ENCODE measurements at regions not wholly inside any gene's neighbourhood (a gene's known extent, or its start where the extent isn't known, plus 50 kb on each side); places are given as distances from the start of the nearest gene placed in this dataset.

DNA sequence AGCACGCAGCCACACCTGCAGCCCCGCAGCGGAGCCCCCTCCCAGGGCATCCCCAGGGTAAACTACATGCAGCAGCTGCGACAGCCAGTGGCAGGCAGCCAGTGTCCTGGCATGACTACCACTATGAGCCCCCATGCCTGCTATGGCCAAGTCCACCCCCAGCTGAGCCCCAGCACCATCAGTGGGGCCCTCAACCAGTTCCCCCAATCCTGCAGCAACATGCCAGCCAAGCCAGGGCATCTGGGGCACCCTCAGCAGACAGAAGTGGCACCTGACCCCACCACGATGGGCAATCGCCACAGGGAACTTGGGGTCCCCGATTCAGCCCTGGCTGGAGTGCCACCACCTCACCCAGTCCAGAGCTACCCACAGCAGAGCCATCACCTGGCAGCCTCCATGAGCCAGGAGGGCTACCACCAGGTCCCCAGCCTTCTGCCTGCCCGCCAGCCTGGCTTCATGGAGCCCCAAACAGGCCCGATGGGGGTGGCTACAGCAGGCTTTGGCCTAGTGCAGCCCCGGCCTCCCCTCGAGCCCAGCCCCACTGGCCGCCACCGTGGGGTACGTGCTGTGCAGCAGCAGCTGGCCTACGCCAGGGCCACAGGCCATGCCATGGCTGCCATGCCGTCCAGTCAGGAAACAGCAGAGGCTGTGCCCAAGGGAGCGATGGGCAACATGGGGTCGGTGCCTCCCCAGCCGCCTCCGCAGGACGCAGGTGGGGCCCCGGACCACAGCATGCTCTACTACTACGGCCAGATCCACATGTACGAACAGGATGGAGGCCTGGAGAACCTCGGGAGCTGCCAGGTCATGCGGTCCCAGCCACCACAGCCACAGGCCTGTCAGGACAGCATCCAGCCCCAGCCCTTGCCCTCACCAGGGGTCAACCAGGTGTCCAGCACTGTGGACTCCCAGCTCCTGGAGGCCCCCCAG lies 254.1 kb downstream of the GLI2 start:
- H3K4me3 ChIP-seq = no peak overlapping the region
- H3K27ac ChIP-seq = no peak overlapping the region

DNA sequence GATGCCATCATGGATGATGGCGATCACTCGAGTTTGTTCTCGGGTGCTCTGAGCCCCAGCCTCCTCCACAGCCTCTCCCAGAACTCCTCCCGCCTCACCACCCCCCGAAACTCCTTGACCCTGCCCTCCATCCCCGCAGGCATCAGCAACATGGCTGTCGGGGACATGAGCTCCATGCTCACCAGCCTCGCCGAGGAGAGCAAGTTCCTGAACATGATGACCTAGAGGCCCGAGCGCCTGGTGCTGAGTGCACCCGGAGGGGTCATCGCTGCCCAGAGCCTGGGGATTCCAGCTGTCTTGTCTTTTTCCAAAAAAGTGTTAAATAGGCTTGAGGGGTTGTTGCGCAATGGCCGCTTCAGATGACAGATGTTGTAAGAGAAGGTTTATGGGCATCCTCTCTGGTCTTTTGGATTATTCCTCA lies 254.8 kb downstream of the GLI2 start:
- no peak overlapping the region for H3K27ac ChIP-seq
- no peak overlapping the region for H3K4me3 ChIP-seq

DNA sequence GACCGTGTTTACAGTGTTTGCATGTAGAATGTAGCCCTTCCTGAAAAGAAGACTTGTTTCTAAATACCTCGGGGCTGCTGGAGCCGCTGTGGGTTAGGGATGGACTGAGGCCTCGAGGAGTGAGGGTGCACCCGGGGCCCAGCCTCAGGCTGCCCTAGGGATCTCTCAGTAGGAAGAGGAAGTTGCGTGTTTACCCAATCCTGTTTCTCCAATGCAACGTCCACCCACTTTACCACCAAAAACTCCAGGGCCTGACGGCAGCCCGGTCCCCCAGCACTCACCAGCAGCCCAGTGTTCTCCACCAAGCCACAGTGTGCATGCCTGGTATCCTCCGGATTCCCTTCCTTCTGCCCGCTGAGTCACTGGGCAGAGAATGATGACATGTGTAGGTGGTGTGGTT lies 255.8 kb downstream of the GLI2 start:
- Histone ChIP-seq H3K27ac (no peak overlapping the region), H3K4me3 (no peak overlapping the region)

DNA sequence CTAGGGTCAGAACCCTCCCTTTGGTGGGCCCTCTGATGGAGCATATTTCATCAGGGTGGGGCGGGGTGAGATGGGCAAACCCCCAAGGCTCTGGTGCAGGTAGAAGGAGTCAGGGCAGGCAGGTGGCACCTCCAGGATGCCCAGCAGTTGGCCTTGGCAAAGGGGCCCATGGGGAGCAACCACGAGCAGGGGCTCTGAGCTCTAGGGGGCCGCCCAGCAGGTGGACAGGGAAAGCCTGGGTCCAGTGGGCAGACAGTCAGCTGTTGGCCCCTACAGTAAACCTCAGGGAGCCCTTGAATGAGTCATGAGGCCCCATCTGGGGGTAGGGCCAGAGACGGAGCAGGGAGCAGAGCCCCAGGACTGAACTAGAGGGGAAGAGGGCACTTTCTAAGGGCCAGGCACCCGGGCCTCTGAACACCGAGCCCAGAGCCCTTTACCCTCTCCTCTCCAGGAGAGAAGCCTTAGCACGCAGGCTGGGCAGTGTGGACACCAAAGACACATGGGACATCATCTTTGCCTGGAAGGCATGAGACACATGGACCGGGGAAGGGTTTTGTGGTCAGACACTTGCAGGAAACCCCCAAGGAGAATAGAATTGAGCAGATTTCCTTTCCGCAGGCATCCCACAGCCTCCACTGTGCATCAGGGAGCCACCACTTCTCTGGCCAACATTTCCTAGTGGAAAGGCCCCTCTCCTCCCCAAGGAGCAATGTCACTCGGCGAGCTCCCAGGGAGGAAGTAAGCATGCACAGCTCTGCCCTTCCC lies 257.3 kb downstream of the GLI2 start:
- no peak overlapping the region for H3K27ac ChIP-seq

DNA sequence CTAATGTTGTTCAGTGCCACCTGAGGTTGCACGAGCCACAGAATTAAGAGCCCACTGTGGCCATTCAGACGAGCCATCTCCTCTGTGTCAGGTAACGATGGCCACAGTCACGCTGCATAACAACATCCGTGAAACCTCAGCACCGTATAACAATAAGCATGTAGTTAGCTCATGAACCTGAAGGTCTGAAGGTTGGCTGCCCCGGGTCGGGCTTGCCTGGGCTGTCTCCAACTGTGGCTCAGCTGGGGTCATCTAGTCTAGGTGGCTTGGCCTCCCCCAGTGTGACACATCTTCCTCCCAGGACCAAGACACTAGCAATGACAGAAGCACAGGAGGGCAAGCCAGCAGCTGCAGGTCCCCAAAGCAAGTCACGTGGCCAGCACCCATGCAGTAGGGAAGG lies 258.0 kb downstream of the GLI2 start:
- no peak overlapping the region for H3K27ac ChIP-seq
- H3K4me3 ChIP-seq = no peak overlapping the region

More for the DNA sequence above, 257.3 kb downstream of the GLI2 start:
- H3K4me3 ChIP-seq = no peak overlapping the region

DNA sequence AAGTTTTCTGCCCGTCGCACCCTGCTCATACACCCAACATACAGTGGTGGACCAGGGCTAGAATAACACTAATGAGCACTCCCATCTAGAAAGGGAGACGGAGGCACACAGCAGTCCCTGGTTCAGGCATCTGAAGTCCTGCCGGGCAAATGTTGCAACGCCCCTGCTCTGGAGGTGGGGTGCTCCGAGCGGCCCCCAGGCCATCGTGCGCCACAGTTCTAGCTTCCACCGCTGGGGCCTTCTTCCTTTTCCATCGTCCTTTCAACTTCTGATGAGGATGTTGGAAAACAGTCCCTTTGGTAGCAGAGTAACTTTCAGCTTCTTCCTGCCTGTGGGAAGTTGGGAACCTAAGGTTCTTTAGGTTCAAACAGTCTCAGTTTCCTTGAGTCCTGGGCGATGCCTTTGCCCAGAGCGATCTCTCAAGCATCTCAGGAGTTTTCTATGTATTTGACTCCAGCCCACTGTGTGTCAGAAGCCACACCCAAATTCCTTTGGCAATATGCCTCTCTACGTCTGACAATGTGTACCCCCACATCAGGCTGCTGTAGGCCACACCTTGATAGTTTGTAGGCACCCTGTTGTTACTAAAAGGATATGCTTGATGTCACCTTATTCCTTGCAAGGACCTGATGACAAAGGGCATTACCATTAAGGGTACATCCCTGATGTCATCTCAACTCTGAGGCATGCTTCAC lies 258.8 kb downstream of the GLI2 start:
- H3K4me3 ChIP-seq = no peak overlapping the region
- no peak overlapping the region for H3K27ac ChIP-seq

DNA sequence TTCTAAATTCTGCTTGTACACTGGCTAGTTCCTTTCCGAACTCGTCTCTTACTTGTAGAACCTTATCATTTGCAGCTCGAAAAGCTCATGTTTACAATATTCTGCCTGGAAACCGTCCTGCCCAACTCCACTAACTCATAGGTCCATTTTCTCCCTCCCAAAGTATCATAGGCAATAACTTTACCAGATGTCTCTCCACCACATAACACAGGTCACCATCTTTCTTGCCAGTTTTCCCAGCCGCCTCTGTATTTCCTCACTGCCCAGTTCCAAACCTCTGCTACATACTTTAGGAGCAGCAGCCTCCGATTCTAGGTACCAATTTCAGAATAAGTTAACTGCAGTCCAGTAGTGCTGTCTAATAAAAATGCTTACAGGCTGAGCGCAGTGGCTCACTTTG lies 259.5 kb downstream of the GLI2 start:
- H3K4me3 ChIP-seq = no peak overlapping the region
- no peak overlapping the region for H3K27ac ChIP-seq

DNA sequence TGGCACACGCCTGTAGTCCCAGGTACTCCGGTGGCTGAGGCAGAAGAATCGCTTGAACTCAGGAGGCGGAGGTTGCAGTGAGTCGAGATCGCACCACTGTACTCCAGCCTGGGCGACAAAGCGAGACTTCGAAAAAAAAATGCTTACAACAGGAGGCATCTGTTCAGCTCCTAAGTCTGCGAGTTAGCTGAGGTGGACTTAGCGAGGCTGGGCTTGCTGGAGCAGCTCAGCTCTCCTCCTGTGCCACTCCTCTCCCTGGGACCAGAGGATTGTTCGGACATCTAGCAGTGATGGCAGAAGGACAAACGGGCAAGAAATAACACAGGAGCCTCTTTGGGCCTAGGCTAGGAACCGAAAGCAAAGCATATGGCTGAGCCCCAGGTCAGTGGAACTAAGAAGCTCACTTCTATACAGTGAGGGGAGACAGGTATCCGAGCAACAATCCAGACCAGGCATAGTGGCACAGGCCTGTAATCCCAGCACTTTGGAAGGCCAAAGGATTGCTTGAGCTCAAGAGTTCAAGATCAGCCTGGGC lies 260.1 kb downstream of the GLI2 start:
- Histone ChIP-seq H3K4me3 (no peak overlapping the region), H3K27ac (no peak overlapping the region)

DNA sequence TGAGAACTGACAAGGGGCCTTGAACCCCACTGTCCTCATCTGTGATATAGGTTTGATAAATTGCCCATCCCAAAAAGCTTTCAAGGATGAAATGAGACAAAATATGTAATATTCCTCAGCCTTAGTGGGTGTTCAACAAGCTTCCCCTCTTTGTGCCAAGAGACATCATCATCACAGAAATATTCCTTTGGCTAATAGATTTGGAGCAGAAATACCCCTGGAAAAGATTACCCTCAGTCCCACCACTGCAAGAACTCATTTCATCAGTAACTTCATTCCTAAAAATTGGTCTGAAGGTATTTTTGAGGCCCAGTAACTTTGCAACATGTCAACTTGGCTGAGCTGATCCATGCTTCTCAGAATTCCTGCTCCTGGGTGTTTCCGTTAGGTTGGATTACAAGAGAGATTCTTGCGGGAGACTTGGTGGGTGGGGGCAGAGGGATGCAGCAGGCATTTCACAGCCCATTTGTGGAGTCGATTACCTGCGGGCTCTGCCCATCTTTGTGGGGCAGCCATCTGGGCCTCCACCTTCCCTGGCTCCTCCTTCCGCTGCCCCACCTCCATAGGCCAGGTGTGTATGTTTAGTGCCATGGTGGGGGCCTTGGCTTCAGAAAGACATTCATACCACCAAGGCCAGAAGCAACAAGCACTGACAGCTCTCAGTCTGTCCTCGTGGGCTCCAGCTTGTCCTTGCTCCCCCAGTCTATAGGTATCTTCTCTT lies 263.9 kb downstream of the GLI2 start:
- no peak overlapping the region for H3K4me3 ChIP-seq
- H3K27ac ChIP-seq = peak overlapping the region in 1 of 21 experiments; percentile 23

DNA sequence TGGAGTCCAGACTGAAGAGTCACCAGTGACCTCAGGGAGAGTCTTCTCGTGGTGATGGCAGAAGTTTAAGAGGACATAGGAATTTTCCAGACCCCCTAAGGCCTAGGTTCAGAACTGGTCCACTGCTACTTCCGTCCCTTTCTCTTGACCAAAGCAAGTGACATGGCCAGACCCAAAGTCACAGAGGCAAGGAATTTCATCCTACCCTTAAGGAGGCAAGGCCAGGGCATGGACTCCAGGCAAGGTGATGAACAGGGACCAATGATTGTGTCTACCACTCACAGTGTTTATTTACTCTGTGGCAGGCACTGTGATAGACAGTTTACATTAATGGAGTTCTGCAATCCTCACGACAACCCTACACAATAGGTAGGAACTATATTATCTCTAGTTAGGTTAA lies 265.1 kb downstream of the GLI2 start:
- no peak overlapping the region for H3K4me3 ChIP-seq

DNA sequence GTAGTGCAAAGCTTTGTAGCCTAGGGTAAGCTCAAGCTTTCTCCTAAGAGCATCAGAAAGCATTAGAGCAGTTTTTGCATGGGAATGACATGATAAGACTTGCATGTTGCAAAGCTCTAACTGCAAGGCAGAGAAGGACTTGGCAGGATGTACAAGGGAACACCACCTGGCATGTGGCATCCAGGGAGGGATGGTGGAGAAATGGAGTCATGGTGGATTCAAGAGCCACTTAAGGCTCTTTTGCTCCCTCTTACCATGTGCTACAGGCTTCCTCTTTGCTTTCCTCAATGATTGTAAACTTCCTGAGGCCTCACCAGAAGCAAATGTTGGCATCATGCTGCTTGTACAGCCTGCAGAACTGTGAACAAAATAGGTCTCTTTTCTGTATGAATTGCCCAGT lies 266.0 kb downstream of the GLI2 start:
- Histone ChIP-seq H3K27ac (no peak overlapping the region), H3K4me3 (no peak overlapping the region)

More for the DNA sequence above, 265.1 kb downstream of the GLI2 start:
- H3K27ac ChIP-seq = no peak overlapping the region

DNA sequence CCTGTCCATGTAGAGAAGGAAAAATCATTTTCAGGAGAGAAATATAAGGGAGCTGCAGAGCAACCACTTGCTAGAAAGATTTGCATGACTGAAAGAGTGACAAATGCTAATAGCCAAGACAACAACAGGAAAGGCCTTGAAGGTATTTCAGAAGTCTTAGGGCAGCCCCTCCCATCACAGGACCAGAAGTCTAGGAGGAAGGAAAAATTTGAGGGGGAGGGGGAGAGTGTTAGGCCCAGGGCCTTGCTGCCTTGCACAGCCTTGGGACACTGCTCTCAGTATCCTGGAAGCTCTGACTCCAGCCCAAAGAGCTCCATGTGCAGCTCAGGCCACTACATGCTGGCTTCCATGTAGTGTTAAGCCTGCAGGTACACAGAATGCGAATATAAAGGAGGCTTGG lies 266.9 kb downstream of the GLI2 start:
- H3K4me3 ChIP-seq = no peak overlapping the region

DNA sequence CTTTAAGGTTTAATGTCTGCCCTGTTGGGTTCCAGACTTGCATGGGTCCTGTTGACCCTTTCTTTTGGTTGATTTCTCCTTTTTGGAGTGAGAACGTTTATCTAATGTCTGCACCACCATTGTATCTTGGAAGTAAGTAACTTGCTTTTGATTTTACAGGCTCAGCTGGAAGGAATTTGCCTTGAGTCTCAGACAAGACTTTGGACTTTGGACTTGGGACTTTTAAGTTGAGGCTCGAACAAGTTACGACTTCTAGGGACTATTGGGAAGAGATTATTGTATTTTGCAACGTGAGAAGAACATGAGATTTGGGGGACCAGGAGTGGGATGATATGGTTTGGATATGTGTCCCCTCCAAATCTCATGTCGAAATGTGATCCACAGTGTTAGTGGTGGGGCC lies 267.7 kb downstream of the GLI2 start:
- H3K27ac ChIP-seq = no peak overlapping the region
- no peak overlapping the region for H3K4me3 ChIP-seq

More for the DNA sequence above, 266.9 kb downstream of the GLI2 start:
- H3K27ac ChIP-seq = no peak overlapping the region

DNA sequence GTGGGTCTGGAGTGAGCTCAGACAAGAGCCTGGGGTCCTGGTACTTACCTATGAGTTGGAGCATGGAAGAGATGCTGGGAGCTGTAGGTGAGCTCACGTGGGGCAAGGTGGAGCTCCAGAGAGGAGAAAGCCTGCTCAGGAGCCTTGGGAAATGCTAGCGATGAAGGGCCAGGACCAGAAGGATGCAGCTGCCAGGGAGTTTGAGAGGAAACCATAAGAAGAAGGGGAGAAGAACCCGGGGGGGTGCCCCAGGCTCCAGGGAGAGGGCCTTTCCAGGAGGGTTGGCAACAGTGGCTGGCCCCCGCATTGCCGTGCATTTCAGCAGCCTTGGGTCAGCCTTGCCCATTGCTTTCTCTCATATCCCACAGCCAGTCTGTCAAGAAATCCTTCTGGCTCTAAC lies 268.7 kb downstream of the GLI2 start:
- H3K27ac ChIP-seq = no peak overlapping the region

DNA sequence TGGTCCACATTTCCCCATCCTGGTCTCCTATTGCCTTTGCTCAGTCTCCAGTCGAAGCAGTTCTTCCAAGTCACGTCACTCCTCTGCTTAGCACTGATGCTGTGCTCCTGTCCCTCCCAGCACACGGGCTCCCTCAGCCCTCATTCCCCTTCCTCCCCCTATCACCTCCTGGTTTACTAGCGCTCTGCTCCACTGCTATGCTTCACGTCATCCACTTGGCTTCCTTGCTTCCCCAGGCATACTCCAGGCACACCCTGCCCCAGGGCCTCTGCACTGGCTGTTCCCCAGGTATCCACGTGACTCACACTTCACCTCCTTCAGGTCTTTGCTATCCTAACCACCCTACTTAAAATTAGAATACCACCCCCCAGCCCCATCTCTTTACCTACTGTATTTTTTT lies 269.3 kb downstream of the GLI2 start:
- Histone ChIP-seq H3K4me3 (no peak overlapping the region), H3K27ac (no peak overlapping the region)

More for the DNA sequence above, 268.7 kb downstream of the GLI2 start:
- no peak overlapping the region for H3K4me3 ChIP-seq

DNA sequence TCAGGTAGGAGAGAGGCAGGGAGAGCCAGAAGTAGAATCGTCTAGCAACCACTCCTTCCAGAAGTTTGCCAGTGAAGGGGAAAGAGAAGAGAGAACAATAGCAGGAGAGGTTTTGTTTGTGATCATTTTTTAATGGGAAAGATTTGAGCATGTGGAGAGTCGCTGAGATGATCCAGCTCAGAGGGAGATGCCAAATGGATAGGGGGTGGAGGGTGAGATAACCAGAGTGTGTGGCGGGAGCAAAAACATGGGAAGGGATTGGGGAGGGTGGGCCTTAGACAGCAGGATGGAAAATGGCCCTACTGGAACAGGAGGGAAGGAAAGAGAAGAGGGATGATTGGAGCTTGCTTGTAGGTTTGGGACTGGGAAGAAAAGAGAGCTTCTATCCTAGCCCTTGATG lies 269.8 kb downstream of the GLI2 start:
- Histone ChIP-seq H3K27ac (peak overlapping the region in 1 of 21 experiments; percentile 11), H3K4me3 (no peak overlapping the region)

DNA sequence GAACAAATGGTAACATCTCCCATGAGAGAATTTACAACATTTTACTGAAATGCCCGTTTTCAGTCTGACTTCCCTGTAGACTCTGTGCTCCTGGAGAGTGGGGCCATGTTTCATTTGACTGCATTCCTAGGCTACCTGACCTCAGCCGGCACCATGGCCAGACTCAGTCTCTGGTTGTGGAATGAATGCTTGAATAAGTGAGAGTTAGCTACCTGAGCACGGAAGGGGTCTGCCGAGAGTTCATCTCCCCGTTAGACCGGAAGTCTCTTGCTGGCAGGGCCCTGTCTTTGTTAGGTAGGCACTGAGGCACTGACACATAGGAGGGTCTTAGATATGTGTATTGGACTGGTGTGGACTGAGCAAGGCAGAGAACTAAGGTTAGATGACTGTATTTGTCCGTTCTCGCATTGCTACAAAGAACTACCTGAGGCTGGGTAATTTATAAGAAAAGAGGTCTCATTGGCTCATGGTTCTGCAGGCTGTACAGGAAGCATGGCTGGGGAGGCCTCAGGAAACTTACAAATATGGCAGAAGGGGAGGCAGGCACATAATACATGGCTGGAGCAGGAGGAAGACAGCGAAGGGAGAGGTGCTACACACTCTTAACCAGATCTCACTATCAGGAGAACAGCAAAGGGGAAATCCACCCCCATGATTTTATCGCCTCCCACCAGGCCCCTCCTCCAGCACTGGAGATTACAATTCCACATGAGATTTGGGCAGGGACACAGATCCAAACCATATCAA lies 271.2 kb downstream of the GLI2 start:
- H3K4me3 ChIP-seq = no peak overlapping the region
- H3K27ac ChIP-seq = no peak overlapping the region

DNA sequence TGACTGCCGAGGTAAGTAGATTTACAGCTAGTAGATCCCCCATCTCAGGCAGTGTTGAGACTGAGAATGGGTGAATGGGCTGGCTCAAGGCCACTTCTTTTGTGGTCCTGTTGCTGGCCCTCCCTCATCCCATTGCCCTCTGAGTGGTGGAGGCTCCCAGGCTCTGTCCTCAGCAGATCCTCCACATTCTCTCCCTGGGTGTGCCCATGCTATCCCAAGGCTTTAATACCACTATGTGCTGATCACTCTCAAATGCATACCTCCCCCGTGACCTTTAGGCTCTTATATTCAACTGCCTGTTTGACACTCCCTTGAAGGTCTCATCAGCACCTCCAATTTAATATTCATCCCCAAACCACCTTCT lies 271.8 kb downstream of the GLI2 start:
- no peak overlapping the region for H3K4me3 ChIP-seq
- H3K27ac ChIP-seq = no peak overlapping the region

DNA sequence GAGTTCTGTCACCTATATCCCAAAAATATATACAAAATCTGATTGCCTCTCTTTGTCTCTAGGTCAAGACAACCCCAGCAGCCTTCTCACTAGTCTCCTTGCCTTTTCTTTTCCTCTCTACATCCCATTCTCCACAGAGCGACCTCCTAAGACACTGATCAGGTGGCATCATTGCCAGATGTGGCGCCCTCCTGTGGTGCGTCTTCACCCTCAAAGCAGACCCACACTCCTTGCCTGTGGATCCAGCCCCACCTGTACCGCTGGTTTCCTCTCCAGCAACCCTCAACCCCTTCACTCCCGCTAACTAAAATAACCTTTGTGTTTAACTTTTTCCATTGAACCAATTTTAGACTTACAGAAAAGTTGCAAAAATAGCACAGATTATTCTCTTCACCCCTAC lies 273.3 kb downstream of the GLI2 start:
- no peak overlapping the region for H3K27ac ChIP-seq
- H3K4me3 ChIP-seq = no peak overlapping the region
